ENCODE measurements at regions not wholly inside any gene's neighbourhood (a gene's known extent, or its start where the extent isn't known, plus 50 kb on each side); places are given as distances from the start of the nearest gene placed in this dataset.

DNA sequence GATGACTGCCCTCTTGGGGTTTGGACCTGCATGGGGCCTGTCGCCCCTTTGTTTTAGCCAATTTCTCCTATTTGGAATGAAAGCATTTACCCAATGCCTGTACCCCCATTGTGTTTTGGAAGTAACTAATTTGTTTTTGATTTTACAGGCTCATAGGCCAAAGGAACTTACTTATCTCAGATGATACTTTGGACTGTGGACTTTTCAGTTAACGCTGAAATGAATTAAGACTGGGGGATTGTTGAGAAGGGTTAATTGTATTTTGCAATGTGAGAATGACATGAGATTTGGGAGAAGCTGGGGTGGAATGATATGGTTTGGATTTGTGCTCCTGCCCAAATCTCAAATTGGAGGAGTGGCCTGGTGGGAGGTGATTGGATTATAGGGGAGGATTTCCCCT lies 185.8 kb upstream of the PHYHIPL start:
- TF ChIP-seq, protein P1, sequence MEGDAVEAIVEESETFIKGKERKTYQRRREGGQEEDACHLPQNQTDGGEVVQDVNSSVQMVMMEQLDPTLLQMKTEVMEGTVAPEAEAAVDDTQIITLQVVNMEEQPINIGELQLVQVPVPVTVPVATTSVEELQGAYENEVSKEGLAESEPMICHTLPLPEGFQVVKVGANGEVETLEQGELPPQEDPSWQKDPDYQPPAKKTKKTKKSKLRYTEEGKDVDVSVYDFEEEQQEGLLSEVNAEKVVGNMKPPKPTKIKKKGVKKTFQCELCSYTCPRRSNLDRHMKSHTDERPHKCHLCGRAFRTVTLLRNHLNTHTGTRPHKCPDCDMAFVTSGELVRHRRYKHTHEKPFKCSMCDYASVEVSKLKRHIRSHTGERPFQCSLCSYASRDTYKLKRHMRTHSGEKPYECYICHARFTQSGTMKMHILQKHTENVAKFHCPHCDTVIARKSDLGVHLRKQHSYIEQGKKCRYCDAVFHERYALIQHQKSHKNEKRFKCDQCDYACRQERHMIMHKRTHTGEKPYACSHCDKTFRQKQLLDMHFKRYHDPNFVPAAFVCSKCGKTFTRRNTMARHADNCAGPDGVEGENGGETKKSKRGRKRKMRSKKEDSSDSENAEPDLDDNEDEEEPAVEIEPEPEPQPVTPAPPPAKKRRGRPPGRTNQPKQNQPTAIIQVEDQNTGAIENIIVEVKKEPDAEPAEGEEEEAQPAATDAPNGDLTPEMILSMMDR (IDR thresholded peaks at IDR 0.05; ENCODE audit: low read depth, low read length): no peak
- no peak for DNase-seq (ENCODE audit: extremely low read depth, low read depth)

DNA sequence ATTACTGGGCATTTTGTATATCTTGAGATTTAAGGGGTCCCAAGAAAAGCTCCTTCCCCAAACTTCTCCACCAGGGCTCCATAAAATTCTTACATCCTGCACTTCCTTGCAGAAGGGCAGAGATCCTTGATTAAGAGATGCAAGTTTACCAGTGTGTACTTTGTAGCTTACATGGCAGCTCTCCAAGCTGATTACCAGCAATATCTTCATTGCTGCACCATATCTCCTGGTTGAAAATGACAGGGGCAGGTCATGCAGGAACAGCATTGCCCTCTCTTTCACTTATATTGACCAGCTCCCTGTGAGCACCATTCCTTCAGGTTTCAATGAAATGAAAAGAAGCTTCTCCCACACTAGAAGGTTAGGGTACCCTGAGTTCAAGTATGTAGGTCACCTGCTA lies 184.6 kb upstream of the PHYHIPL start:
- TF ChIP-seq, protein P1 (IDR thresholded peaks at IDR 0.05; ENCODE audit: low read depth, low read length): no peak

DNA sequence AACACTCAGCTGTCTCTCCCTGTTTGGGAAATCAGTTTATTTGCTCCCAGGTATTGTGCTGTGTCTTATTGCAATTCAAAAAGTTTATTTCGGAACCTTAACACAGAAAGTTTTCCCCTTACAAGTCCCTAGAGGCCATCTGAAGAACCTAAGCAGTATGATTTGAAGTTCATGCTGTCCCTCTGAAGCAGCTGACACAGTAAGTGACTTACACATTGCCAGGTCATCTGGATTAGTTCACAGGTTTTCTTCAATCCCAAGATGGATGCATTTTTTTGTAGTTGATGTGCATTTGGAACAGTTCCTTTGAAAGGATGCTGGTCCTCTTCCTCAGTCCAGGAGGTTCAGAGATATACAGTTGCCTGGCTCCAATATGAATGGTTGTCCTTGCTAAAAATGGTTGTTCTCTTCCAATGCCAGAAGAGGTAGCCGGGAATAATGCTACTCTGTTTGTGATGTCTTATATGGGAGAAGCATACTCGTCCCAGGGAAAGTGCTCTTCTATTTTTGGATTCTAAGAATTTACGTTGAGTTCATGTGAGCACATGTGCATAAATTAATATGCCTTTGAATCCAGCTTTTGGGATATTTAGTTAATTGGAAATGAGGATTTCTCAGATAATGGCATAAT lies 183.5 kb upstream of the PHYHIPL start:
- TF ChIP-seq, protein P1 (IDR thresholded peaks at IDR 0.05; ENCODE audit: low read depth, low read length): no peak
- DNase-seq (ENCODE audit: extremely low read depth, low read depth): no peak

More for the DNA sequence above, 184.6 kb upstream of the PHYHIPL start:
- no peak for DNase-seq (ENCODE audit: extremely low read depth, low read depth)

DNA sequence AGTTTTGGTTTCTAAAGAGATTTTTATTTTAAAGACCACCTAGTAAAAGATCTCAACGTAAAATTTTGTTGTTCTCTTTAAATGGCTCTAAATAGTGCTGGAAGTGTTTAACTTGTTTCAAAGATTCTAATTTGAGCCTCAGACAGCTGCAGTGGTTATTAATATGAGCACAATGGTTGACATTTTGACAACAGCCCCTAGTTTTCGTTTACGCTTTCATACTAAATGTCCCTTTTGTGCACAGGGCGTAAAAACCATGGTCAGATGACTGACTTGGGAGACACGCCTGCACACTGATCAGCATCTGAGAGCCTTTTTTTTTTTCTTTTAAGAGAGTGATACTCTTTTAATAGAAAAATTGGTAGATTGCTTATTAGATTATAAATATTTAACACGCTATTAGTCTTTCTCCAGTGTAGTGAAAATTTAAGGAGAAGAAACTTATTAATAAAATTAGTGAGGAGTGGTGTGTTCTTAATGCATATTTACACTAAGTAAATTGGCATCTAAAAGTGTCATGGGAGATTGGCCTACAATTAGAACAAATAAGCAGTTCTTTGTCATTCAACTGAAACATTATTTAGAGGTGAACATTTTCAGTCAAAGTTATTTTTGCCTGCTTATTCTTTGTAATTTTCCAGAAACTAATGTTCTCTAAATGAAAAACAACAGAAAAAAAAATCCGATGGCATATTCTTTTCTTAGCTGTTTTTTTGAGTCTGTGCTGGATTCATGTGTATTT lies 182.8 kb upstream of the PHYHIPL start:
- TF ChIP-seq, protein P1 (IDR thresholded peaks at IDR 0.05; ENCODE audit: low read depth, low read length): no peak

DNA sequence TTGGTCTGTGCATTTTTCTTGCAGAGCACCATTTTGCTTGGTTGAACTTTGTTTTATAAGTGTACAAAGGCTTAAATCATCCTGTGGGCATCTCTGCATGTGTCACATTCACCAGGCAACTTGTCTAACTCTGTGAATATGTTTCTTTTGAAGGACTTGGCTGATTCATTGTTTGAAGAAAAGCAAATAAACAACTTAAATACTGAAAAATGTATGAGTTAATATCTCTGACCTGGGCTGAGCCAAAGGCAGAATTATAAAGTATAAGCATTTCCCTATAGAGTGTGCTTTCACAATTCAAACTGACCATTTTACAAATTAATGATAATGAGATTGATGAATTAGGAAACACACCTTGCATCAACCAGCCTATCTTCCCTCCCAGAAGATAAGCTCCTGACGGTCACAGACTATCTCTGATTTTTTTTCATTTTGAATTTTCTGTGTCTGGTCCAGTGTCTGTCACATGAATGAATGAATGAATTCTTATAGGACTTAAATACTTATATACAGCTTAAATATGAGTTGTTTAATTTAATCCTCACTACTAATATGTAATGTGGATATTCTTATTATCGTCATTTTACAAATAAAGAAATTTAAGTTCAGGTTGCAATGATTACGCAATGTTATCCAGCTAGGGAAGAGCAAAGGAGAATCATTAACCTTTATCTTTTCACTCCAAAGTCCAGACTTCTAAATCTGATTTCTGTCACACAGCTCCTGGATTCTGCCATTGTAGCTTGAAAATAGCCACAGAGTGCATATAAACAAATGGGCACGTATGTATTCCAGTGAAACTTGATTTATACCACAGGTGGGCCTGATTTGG lies 182.0 kb upstream of the PHYHIPL start:
- DNase-seq (ENCODE audit: extremely low read depth, low read depth): no peak
- TF ChIP-seq, protein P1 (IDR thresholded peaks at IDR 0.05; ENCODE audit: low read depth, low read length): no peak

More for the DNA sequence above, 182.8 kb upstream of the PHYHIPL start:
- no peak for DNase-seq (ENCODE audit: extremely low read depth, low read depth)

DNA sequence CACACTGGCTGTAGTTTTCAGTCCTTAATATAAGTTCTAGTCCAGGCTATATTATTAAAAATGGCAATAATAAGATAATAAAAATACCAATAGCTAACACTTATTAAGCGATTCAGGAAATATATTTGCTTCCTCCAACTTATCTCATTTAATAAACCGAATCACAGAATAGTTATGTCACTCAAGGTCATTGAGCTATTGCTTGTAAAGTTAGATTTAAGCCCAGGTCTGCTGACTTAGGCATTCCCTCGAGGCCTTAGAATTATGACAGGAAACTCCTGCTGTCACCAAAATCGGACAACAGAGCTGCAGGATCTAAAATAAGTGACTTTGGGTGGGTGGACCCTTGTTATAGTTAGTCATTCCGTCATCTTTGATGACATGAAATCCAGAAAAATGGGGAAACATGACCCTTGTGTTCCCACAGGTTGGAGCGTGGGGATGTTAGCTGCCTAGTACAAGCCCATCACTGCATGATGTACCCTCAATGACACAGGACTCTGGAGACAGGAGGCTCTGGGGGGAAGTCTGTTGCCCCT lies 181.3 kb upstream of the PHYHIPL start:
- TF ChIP-seq, protein P1 (IDR thresholded peaks at IDR 0.05; ENCODE audit: low read depth, low read length): no peak

More for the DNA sequence above, 181.3 kb upstream of the PHYHIPL start:
- DNase-seq (ENCODE audit: extremely low read depth, low read depth): no peak
